Heart left ventricle (tissue), 13 donors: ENCODE measurements at regions not wholly inside any gene's neighbourhood (a gene's known extent, or its start where the extent isn't known, plus 50 kb on each side); places are given as distances from the start of the nearest gene placed in this dataset.

Experiments used
- CTCF ChIP-seq, 12 donors: fragments of 200-600 bp; sonication (generic) in 4 of 12; IDR thresholded peaks; one replicate each; pipeline versions ENCODE4 v1.5.0 to v1.8.0; 2018 to 2022; ENCODE audit warnings: antibody characterized with exemption in 12 of 12, mild to moderate bottlenecking in 5 of 12
- POLR2A ChIP-seq, 2 donors: fragments of 450-650 bp; IDR thresholded peaks; one replicate each; pipeline ENCODE4 v1.6.1; 2017; ENCODE audit warnings: antibody characterized with exemption in 2 of 2, mild to moderate bottlenecking in 2 of 2, moderate library complexity in 2 of 2
- donor health status: ischemic (EF 13 %, LVEDD 7.1; RV severe dilation, severe dysfunction).
- donor health status: DM: no; HTN: yes; CAD: no.
- donor health status: DM: no; HTN: no; CAD: no.
- donor health status: ischemic (EF 25% LVEDD 6.9; RV normal size, moderate dysfunction).
- donor health status: ischemic (EF 25% LVEDD 5.7; RV mildly dilated, moderate dysfunction).
- donor health status: ischemic (EF 35%, LVEDD 5.7; RV mildly dilated, moderate dysfunction).
- donor health status: nonischemic (EF 11% LVEDD 7.7; RV severe dilation, severe dysfunction).
- donor health status: DM: yes; HTN: yes; CAD: no.
- donor health status: PGD.
- donor health status: ischemic (EF 29% LVEDD 5.4; RV normal size, mild dysfunction).
- donor health status: nonischemic (EF 23%, LVEDD 6.1; RV moderate dilation, normal function).

GRCh38 chr16:35200662-35201061, 1741.2 kb downstream of the TP53TG3F start:
- TF ChIP-seq CTCF (IDR thresholded peaks at IDR 0.05) (no peak), POLR2A (IDR thresholded peaks at IDR 0.05) (no peak)
